RWPE2 (cell line): ENCODE measurements at regions not wholly inside any gene's neighbourhood (a gene's known extent, or its start where the extent isn't known, plus 50 kb on each side); places are given as distances from the start of the nearest gene placed in this dataset.
"Not testable (repeated sequence)": the region's sequence is repeated elsewhere in the genome, so short reads cannot be mapped to it uniquely, and the experiment has no call there.

ENCODE experiments used
- ATAC-seq: fragments of 200-7000 bp; cut with Tn5 transposase; 3 replicates; pipeline ENCODE4 v1.9.1; 2021; ENCODE audit warnings: low read depth
- DNase-seq: peaks from one replicate; pipeline ENCODE4 v3.0.0-alpha.2; 2020; ENCODE audit warnings: low spot score
- H3K27ac ChIP-seq: fragments of 450-650 bp; 2 replicates; pipeline ENCODE4 v1.5.1; 2017; ENCODE audit warnings: mild to moderate bottlenecking; ENCODE audit not compliant: poor library complexity, severe bottlenecking
- H3K27me3 ChIP-seq: fragments of 250-450 bp; sonication (Bioruptor Pico); 2 replicates; pipeline ENCODE4 v1.5.1; 2021; ENCODE audit warnings: mild to moderate bottlenecking, moderate library complexity; ENCODE audit not compliant: insufficient read depth, poor library complexity, severe bottlenecking
- H3K36me3 ChIP-seq: fragments of 250-450 bp; sonication (Bioruptor Pico); 2 replicates; pipeline ENCODE4 v1.5.1; 2020; ENCODE audit warnings: low read depth, mild to moderate bottlenecking, moderate library complexity
- H3K4me1 ChIP-seq: fragments of 250-450 bp; sonication (Bioruptor Pico); 2 replicates; pipeline ENCODE4 v1.5.1; 2021; ENCODE audit warnings: mild to moderate bottlenecking, moderate library complexity; ENCODE audit not compliant: insufficient read depth, poor library complexity, severe bottlenecking
- H3K4me3 ChIP-seq: fragments of 250-450 bp; sonication (Bioruptor Pico); 2 replicates; pipeline ENCODE4 v1.5.1; 2021; ENCODE audit warnings: mild to moderate bottlenecking, moderate library complexity; ENCODE audit not compliant: severe bottlenecking
- H3K9me3 ChIP-seq: fragments of 250-450 bp; sonication (Bioruptor Pico); 2 replicates; pipeline ENCODE4 v1.5.1; 2021; ENCODE audit warnings: mild to moderate bottlenecking, moderate library complexity; ENCODE audit not compliant: severe bottlenecking
- CTCF ChIP-seq: fragments of 450-650 bp; IDR thresholded peaks from one replicate; pipeline ENCODE4 v1.5.1; 2017; ENCODE audit warnings: mild to moderate bottlenecking, moderate library complexity; ENCODE audit not compliant: poor library complexity, severe bottlenecking

GRCh38 chr12:86407620-86408208, 151.5 kb upstream of the MGAT4C start:
- Histone ChIP-seq H3K9me3 (no peaks in the 10 kb centered on the region), H3K27me3 (no peaks in the 10 kb centered on the region), H3K27ac (no peak overlapping the region), H3K36me3 (no peaks in the 10 kb centered on the region), H3K4me1 (no peaks in the 10 kb centered on the region), H3K4me3 (no peak overlapping the region)
- DNase-seq (no peak), ATAC-seq (no peak)
- no peak for TF ChIP-seq CTCF

- no peaks in the 10 kb centered on the region for H3K27me3 ChIP-seq
- no peaks in the 10 kb centered on the region for H3K4me1 ChIP-seq
- H3K9me3 ChIP-seq: no peaks in the 10 kb centered on the region
- DNase-seq (no peak), ATAC-seq (no peak)
- H3K36me3 ChIP-seq: no peaks in the 10 kb centered on the region
- no peak overlapping the region for H3K4me3 ChIP-seq
- H3K27ac ChIP-seq: no peak overlapping the region
- TF ChIP-seq CTCF: no peak
Observed at GRCh38 chr12:86389949-86390348, 133.8 kb upstream of the MGAT4C start.

- no peak for TF ChIP-seq CTCF
- no peak for DNase-seq
- no peak overlapping the region for H3K4me3 ChIP-seq
- H3K36me3 ChIP-seq: no peaks in the 10 kb centered on the region
- no peaks in the 10 kb centered on the region for H3K4me1 ChIP-seq
- no peaks in the 10 kb centered on the region for H3K27me3 ChIP-seq
- H3K9me3 ChIP-seq: no peaks in the 10 kb centered on the region
- ATAC-seq: no peak
- H3K27ac ChIP-seq: no peak overlapping the region
Observed at GRCh38 chr12:86387591-86388145, 131.5 kb upstream of the MGAT4C start.

GRCh38 chr12:86383759-86384158, 127.6 kb upstream of the MGAT4C start:
- not testable (repeated sequence) for H3K9me3 ChIP-seq, H3K4me3 ChIP-seq, H3K4me1 ChIP-seq, H3K27me3 ChIP-seq, H3K27ac ChIP-seq, DNase-seq, ATAC-seq, H3K36me3 ChIP-seq

GRCh38 chr12:86379337-86379736, 123.1 kb upstream of the MGAT4C start:
- no peaks in the 10 kb centered on the region for H3K36me3 ChIP-seq
- H3K9me3 ChIP-seq: no peaks in the 10 kb centered on the region
- no peaks in the 10 kb centered on the region for H3K27me3 ChIP-seq
- H3K27ac ChIP-seq: no peak overlapping the region
- no peak for DNase-seq
- TF ChIP-seq CTCF: no peak
- no peak overlapping the region for H3K4me3 ChIP-seq
- no peak for ATAC-seq
- H3K4me1 ChIP-seq: no peaks in the 10 kb centered on the region
